ENCODE measurements at regions not wholly inside any gene's neighbourhood (a gene's known extent, or its start where the extent isn't known, plus 50 kb on each side); places are given as distances from the start of the nearest gene placed in this dataset.

DNA sequence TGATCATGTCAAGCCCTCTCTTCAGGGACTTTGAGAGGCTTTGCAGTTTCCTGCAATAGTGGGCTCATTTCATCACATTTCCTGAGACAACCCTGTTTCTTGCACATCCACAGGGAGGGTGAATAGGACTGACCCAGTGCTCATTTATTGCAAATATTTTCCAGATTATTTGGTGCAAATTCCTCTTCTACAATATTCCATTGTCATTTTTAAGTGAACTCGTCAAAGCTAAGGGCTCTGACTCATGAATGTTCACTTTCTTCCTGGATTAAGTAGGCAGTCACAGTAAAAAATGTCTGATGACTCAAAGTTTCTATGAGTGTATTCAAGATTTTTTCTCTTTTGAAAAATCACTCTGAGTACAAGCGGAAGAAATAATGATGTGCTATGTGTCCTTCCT is 225.5 kb upstream of the GALNT5 start:
- no peak overlapping the region for H3K4me3 ChIP-seq
- H3K27ac ChIP-seq: no peak overlapping the region
- H3K9me3 ChIP-seq: no peaks in the 10 kb centered on the region
- WGBS, 2 donors: 55 to 76% methylated on average over 2 of the region's 2 CpGs
- H3K36me3 ChIP-seq: no peaks in the 10 kb centered on the region
- ATAC-seq (peak in 1 of 8 donors; percentile 42), DNase-seq (no peak)
- TF ChIP-seq, protein P1, sequence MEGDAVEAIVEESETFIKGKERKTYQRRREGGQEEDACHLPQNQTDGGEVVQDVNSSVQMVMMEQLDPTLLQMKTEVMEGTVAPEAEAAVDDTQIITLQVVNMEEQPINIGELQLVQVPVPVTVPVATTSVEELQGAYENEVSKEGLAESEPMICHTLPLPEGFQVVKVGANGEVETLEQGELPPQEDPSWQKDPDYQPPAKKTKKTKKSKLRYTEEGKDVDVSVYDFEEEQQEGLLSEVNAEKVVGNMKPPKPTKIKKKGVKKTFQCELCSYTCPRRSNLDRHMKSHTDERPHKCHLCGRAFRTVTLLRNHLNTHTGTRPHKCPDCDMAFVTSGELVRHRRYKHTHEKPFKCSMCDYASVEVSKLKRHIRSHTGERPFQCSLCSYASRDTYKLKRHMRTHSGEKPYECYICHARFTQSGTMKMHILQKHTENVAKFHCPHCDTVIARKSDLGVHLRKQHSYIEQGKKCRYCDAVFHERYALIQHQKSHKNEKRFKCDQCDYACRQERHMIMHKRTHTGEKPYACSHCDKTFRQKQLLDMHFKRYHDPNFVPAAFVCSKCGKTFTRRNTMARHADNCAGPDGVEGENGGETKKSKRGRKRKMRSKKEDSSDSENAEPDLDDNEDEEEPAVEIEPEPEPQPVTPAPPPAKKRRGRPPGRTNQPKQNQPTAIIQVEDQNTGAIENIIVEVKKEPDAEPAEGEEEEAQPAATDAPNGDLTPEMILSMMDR (IDR thresholded peaks at IDR 0.05): no peak
- no peaks in the 10 kb centered on the region for H3K4me1 ChIP-seq
- intact Hi-C loops (cut with DNase I): no loop called here
- no peaks in the 10 kb centered on the region for H3K27me3 ChIP-seq

DNA sequence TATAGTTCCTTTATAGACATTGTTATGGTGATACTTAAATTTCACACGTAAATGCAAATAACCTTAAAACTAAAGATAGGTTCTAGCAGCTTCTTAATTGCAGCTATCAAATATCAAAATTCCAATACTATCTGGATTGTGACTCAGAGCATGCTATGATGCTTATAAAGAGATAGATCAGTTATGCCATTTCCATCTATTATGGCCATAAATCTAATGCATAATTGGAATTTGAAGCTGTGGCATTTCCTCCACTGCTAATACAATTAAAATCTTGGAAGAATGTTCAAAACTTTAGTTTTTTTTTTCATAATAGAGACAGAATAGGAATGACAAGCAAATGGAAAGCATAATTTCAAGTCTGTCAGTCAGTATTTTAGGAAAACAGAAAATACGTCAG is 220.8 kb upstream of the GALNT5 start:
- H3K36me3 ChIP-seq: no peaks in the 10 kb centered on the region
- ATAC-seq (no peak), DNase-seq (no peak)
- H3K4me1 ChIP-seq: no peaks in the 10 kb centered on the region
- TF ChIP-seq, protein P1 (IDR thresholded peaks at IDR 0.05): no peak
- H3K9me3 ChIP-seq: no peaks in the 10 kb centered on the region
- no peak overlapping the region for H3K27ac ChIP-seq
- H3K27me3 ChIP-seq: no peaks in the 10 kb centered on the region
- no peak overlapping the region for H3K4me3 ChIP-seq
- intact Hi-C loops (cut with DNase I): no loop called here
- 88 to 90% methylated on average over 2 of the region's 2 CpGs for WGBS, 2 donors

DNA sequence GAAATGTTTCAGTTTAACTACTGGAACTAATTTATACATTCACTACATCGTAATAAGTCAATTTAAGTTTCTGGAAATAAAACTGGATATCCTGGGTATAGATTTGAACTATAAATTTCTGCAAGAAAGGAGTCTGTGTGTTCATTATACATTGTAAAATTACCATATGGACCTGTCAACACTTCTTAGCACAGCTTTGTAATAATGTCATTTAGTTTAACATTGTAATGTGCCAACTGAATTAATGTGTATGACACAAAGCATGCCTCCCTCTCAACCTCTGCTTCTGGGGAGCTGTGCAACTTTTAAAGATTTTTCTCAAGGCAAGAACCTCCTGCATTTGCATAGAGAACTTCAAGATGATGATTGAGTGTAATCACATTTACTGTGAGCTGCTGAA is 213.7 kb upstream of the GALNT5 start:
- TF ChIP-seq, protein P1 (IDR thresholded peaks at IDR 0.05): no peak

DNA sequence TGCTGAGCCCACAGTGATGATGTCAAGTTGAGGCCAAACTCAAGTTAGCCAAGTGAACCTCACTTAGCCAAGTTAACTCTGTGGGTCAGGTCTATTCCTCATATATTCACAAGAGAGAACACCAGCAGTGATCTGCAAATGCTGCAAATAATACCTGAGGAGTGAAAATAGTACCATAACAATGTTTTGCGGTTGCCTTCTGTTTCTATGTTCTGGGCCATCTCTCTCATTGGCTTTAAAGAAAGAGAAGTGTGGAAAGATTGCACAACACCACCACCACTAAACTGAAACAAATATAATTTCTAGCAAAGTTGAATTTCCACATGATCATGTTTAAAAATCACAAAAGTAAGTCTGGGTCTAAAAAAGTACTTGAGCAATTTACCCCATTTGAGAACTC is 211.1 kb upstream of the GALNT5 start:
- no peak for DNase-seq
- H3K27me3 ChIP-seq: no peaks in the 10 kb centered on the region
- no peaks in the 10 kb centered on the region for H3K9me3 ChIP-seq
- no peak for ATAC-seq
- TF ChIP-seq, protein P1 (IDR thresholded peaks at IDR 0.05): no peak
- no peaks in the 10 kb centered on the region for H3K4me1 ChIP-seq
- H3K4me3 ChIP-seq: no peak overlapping the region
- no peak overlapping the region for H3K27ac ChIP-seq
- WGBS, 2 donors: 100% methylated on average over 1 of the region's 1 CpG
- no peaks in the 10 kb centered on the region for H3K36me3 ChIP-seq
- intact Hi-C loops (cut with DNase I): no loop called here

More for the DNA sequence above, 213.7 kb upstream of the GALNT5 start:
- DNase-seq: no peak
- no peak overlapping the region for H3K27ac ChIP-seq
- 74 to 76% methylated on average over 1 of the region's 1 CpG for WGBS, 2 donors
- H3K9me3 ChIP-seq: no peaks in the 10 kb centered on the region
- H3K36me3 ChIP-seq: no peaks in the 10 kb centered on the region
- no peak overlapping the region for H3K4me3 ChIP-seq
- ATAC-seq: no peak
- no peaks in the 10 kb centered on the region for H3K27me3 ChIP-seq
- intact Hi-C loops (cut with DNase I): no loop called here
- no peaks in the 10 kb centered on the region for H3K4me1 ChIP-seq
